HG03571 (cell line): ENCODE measurements at regions not wholly inside any gene's neighbourhood (a gene's known extent, or its start where the extent isn't known, plus 50 kb on each side); places are given as distances from the start of the nearest gene placed in this dataset.
"Not testable (repeated sequence)": the region's sequence is repeated elsewhere in the genome, so short reads cannot be mapped to it uniquely, and the experiment has no call there.

Experiments
- ATAC-seq: cut with Tn5 transposase; IDR thresholded peaks from one replicate; pipeline ENCODE4 v1.9.1; 2021; ENCODE audit not compliant: unreplicated experiment

DNA sequence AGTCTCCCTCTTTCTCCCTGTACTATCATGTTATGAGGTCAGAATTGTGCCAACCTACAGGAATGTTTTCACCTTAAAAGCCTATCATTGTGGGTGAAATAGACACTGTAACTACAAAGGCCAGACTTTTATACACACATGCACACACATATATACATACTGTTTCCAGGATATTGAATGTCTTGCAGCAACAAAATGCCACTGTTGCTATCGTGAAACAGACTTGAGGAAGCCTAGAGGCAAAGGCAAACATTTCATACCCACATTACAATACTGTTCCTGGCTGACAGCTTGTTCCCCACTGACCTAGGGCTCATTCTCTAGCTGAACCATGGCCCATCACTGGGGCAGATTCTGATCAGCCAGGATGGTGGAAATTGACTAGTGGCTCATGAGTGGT is 125.1 kb upstream of the DUSP10 start:
- no peak for ATAC-seq

- no peak for ATAC-seq
Measured at GRCh38 chr1:221865808-221866207, 123.9 kb upstream of the DUSP10 start.

DNA sequence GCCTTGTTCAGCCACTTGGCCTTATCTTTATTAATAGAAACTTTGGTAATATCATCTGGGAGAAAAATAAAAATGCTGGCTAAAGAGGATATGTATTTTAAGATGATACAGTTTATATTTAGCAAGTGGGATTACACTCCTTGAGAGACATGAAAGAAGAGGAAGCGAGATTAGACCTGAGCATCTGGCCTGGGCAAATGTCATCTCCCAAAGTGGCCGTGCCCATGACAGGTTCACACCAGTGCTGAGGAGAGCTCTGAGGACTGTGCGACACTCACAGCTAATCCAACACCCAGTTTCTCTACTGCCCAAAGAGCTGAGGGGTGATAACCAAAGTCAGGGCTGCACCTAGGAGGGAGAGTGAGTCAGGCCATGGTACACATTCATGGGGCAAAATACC is 121.7 kb upstream of the DUSP10 start:
- no peak for ATAC-seq

- ATAC-seq: no peak
Measured at GRCh38 chr1:221862971-221863370, 121.1 kb upstream of the DUSP10 start.

- no peak for ATAC-seq
Measured at GRCh38 chr1:221858818-221859611, 117.1 kb upstream of the DUSP10 start.

GRCh38 chr1:221857094-221857444 is 115.2 kb upstream of the DUSP10 start:
- not testable (repeated sequence) for ATAC-seq

- ATAC-seq: no peak
Measured at GRCh38 chr1:221856228-221857093, 114.6 kb upstream of the DUSP10 start.

DNA sequence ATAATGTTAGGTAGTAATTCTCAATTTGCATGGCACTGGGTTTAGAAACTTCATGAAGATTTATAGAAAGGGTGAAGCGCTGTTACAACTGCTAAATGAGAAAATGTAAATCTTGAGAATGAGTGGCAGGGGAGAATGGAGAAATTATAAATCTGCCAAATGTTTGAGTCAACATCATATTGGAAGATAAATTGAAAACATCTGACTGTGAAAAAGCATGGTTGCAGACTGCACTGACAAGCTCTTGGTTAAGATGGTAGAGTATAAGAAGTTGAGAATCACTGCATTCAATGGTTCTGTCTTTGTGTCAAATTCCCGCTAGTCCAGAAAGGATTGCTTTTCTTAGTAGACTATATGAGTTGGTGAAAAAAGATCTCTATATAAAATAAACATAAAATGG is 113.3 kb upstream of the DUSP10 start:
- no peak for ATAC-seq

DNA sequence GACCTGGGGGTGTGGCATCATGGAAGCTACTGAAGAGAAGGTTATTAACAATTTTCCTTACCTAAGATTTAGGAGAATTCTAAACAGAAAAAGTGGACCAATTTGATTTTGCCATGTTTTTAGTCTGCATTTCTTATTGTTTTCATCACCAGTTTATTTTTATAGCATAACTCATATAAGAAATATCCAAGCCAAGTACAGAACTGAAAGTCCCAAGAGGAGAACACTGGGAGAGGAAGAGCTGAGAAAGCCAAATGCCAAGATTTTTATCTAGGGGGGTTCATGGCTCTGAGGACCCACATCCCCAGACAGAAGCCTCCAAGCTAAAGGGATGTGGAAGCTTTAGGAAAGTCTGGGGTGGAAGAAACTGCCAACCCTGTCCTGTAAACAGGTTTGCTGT is 109.4 kb upstream of the DUSP10 start:
- no peak for ATAC-seq

- ATAC-seq: no peak
Measured at GRCh38 chr1:221850470-221851187, 108.7 kb upstream of the DUSP10 start.

GRCh38 chr1:221849897-221850296 is 108.0 kb upstream of the DUSP10 start:
- ATAC-seq: no peak

DNA sequence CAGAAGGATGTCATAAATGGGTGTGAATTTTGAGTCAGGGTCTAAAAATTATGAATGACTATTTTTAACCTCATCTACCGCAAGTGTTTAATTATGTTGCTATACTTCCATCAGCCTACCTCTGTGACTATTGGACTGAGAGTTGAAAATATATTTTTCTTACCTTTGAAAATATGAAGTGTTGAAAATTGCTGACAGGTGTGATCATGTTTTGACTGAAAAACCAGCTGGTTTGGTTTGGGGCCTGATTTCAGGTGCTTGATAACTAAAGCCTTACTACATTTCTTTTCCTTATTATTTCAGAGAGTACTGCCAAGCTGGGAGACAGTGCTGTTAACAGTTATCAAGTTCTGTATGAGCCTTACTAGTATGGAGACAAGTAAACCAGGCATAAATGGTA is 107.2 kb upstream of the DUSP10 start:
- ATAC-seq: no peak

DNA sequence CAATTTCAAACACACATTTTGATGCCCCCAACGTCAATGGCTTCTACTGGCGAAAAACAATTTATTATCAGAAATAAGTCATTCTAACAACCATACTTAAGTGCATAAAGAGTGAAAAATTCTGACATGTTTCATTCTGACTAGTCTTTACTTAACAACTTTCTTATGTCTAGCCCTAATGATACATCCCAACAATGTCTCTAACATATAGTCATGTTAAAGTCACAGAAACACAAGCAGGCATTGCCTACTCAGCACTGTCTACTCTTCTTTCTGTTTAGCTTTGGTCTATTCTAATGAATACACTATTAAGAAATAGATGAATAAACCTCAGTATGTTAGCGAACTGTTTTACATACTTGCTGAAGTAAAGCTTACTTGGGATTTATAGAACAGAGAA is 105.8 kb upstream of the DUSP10 start:
- ATAC-seq: no peak

- ATAC-seq: no peak
Measured at GRCh38 chr1:221845650-221846371, 103.9 kb upstream of the DUSP10 start.

DNA sequence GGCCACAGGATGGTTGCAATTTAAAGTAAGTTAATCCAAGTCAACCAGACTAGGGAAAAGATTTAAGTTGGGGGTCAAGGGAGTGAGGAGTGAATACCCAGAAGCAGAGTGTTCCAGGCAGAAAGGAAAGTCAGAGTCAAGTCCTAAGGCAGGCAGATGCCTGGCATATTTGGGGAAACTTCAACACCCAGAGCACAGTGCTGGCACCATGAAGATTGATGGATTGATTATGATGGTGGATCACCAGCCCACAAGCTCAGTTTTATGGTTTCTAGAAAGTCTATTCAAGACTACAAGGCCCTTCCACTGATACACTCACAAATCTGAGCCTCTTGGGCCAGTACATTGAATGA is 100.1 kb upstream of the DUSP10 start:
- ATAC-seq: no peak

DNA sequence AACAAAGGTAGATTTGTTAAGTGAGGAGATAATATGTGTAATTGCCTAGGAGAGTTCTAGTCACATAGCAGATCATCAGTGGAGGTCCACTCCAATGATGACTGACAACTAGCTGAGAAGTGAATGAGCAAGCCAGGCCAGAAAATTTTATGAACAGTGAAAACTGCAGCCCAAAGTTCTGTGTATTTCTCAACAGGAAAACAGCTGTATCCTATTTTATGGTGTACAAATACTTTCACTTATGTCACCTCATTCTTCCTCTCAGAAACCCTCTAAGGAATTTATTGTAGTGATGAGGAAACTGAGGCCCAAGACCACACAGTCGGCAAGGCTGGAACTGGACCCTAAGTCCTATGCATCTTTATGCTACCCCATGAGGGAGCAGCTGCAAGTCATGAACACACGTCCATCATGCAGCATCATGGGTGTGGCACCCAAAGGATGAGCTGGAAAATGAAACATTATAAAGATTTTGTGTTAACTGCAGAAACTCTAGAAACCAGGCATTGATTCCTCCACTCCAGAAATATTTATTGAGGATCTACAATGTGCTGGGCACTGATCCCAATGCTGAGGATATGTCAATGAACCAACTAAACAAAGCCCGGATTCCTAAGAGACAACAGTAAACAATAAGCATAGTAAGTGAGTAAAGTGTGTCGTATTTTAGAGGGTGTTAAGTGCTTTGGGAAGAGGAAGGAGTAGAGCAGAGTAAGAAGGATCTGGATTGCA is 99.5 kb upstream of the DUSP10 start:
- no peak for ATAC-seq

DNA sequence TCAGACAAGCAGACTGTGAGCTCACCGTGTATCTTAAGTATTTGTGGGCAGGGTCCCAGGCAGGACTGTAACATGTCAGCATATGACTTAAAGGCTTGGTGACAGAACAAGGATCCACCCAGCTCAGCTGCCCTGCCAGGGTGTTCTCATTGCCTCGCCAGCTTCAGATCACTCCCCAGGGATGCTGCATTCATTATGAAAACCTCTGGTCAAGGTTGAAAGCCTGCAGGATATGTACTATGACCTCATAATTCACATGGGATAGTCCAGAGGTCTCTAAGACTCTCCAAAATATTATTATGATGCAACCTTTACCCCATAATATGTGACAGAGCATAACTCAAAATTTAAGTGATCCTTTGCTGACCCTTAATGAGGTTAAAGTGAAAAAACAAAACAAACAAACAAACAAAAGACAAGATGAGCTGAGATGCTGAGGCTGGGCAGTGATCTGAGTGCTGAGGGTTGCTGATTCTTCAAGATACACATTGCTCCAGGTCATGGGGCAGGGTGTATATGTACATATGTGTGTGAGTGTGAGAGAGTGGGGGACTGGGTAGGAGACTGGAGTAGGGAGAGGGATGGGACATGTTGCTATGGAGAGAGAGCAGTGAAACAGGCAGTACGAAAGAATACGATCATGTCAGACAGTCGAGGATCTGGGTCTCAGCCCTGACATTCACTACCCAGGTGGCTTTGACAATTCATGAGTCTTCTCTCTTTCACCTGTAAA is 98.8 kb upstream of the DUSP10 start:
- ATAC-seq: peak; percentile 44

GRCh38 chr1:221839782-221840395 is 98.0 kb upstream of the DUSP10 start:
- peak; percentile 87 for ATAC-seq

DNA sequence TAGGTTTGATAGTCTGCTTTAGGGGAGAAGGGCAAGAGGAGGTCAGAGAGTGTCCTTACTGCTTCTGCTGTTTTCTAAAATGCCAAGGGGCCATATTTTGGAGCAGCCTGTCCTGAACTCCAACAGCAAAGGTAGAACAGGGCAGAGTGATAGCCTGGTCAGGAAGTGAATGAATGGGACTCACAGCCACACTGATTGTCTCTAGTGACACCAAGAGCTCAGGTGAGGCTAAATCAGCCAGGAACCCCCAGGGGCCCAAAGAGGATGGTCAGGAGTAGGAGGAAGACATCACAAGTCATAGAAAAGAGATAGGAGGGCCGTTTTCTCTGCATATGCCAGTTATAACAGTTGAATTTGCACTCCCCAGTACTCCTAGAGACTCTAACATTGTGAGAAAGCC is 97.4 kb upstream of the DUSP10 start:
- ATAC-seq: peak; percentile 19
